Upper lobe of left lung (tissue), 4 donors: ENCODE measurements at regions not wholly inside any gene's neighbourhood (a gene's known extent, or its start where the extent isn't known, plus 50 kb on each side); places are given as distances from the start of the nearest gene placed in this dataset.

Experiments
- POLR2A ChIP-seq, 4 donors: fragments of 450-650 bp; IDR thresholded peaks; one replicate each; pipeline ENCODE4 v1.5.1; 2016 to 2017; ENCODE audit warnings: antibody characterized with exemption in 4 of 4, mild to moderate bottlenecking in 2 of 4
- TF ChIP-seq, protein P1 (sequence below), 6 experiments: fragments of 450-650 bp in 4 of 6; fragments of 200-600 bp in 2 of 6; sonication (generic) in 2 of 6; IDR thresholded peaks; one replicate each; pipeline ENCODE4 v1.5.1; 2016 to 2019; ENCODE audit warnings: antibody characterized with exemption in 6 of 6

GRCh38 chr2:129806317-129806716 lies 173.1 kb upstream of the RAB6C start:
- TF ChIP-seq, protein P1, sequence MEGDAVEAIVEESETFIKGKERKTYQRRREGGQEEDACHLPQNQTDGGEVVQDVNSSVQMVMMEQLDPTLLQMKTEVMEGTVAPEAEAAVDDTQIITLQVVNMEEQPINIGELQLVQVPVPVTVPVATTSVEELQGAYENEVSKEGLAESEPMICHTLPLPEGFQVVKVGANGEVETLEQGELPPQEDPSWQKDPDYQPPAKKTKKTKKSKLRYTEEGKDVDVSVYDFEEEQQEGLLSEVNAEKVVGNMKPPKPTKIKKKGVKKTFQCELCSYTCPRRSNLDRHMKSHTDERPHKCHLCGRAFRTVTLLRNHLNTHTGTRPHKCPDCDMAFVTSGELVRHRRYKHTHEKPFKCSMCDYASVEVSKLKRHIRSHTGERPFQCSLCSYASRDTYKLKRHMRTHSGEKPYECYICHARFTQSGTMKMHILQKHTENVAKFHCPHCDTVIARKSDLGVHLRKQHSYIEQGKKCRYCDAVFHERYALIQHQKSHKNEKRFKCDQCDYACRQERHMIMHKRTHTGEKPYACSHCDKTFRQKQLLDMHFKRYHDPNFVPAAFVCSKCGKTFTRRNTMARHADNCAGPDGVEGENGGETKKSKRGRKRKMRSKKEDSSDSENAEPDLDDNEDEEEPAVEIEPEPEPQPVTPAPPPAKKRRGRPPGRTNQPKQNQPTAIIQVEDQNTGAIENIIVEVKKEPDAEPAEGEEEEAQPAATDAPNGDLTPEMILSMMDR (IDR thresholded peaks at IDR 0.05) = no peak
- TF ChIP-seq POLR2A (IDR thresholded peaks at IDR 0.05) = no peak
